Adrenal gland (tissue), 9 donors: ENCODE measurements at regions not wholly inside any gene's neighbourhood (a gene's known extent, or its start where the extent isn't known, plus 50 kb on each side); places are given as distances from the start of the nearest gene placed in this dataset.
A peak's percentile ranks its signal among the peaks of the same experiment; 100 is the strongest.
"Not testable (repeated sequence)": the region's sequence is repeated elsewhere in the genome, so short reads cannot be mapped to it uniquely, and the experiment has no call there.

Source experiments
- DNase-seq, 7 donors: peaks; one replicate each; pipeline ENCODE4 v3.0.0-alpha.2; 2019 to 2020
- H3K27ac ChIP-seq, 5 donors: fragments of 200-600 bp; sonication (generic) in 4 of 5; 1 replicate in 3 of 5; 2 replicates in 2 of 5; pipeline versions ENCODE4 v1.5.1 to v1.8.0; 2016 to 2020; ENCODE audit warnings: mild to moderate bottlenecking in 1 of 5
- H3K27me3 ChIP-seq: fragments of 200-600 bp; 2 replicates; pipeline ENCODE4 v1.8.0; 2021
- H3K36me3 ChIP-seq, 2 donors: fragments of 200-600 bp; replicated peaks in 1 of 2; 1 replicate in 1 of 2; 2 replicates in 1 of 2; pipeline versions ENCODE4 v1.5.1 to v1.8.0; 2018 to 2022
- H3K4me1 ChIP-seq, 2 donors: fragments of 200-600 bp; replicated peaks in 1 of 2; 1 replicate in 1 of 2; 2 replicates in 1 of 2; pipeline versions ENCODE4 v1.5.1 to v1.8.0; 2018 to 2021
- H3K4me3 ChIP-seq, 4 donors: fragments of 200-600 bp; sonication (generic) in 3 of 4; one replicate each; pipeline ENCODE4 v1.5.1; 2016 to 2018
- H3K9me3 ChIP-seq, 3 donors: fragments of 200-600 bp; sonication (generic) in 1 of 3; replicated peaks in 1 of 3; 1 replicate in 2 of 3; 2 replicates in 1 of 3; pipeline versions ENCODE4 v1.5.1 to v1.8.0; 2016 to 2021
- CTCF ChIP-seq, 6 experiments: fragments of 450-650 bp in 4 of 6; fragments of 200-600 bp in 2 of 6; sonication (generic) in 1 of 6; IDR thresholded peaks; 1 replicate in 5 of 6; 2 replicates in 1 of 6; pipeline versions ENCODE4 v1.5.1 to v1.8.0; 2016 to 2021; ENCODE audit warnings: antibody characterized with exemption in 6 of 6, mild to moderate bottlenecking in 2 of 6, moderate library complexity in 1 of 6
- POLR2A ChIP-seq, 2 donors: fragments of 450-650 bp; IDR thresholded peaks; one replicate each; pipeline ENCODE4 v1.6.1; 2017; ENCODE audit warnings: antibody characterized with exemption in 2 of 2, mild to moderate bottlenecking in 2 of 2, moderate library complexity in 1 of 2
- WGBS, 4 donors: extraction: QIAGEN DNeasy Blood & Tissue Kit in 2 of 4; methylation state at CpG; one replicate each; pipeline versions ENCODE4 v1.1.5 to v1.1.7; 2013 to 2017; 5-methylcytosine and 5-hydroxymethylcytosine counted together
- intact Hi-C, 2 donors: fragments of 100-400 bp; cut with DNase I; formaldehyde crosslinking; loops; one replicate each; pipeline versions ENCODE4 v1.14.1 to v1.15.0; 2022 to 2023
- donor health status: healthy with polysubstance abuse.
- donor health status: Bipolar disorder and iron deficiency.
- donor health status: DM: yes; HTN: yes; CAD: no.
- donor health status: DM: no; HTN: no; CAD: no.
- donor health status: DM: no; HTN: no; CAD: no.

- no peaks in the 10 kb centered on the region for H3K9me3 ChIP-seq
- no peaks in the 10 kb centered on the region for H3K36me3 ChIP-seq
- H3K27ac ChIP-seq: peak overlapping the region in 1 of 5 donors; percentile 74
- intact Hi-C loops: no loop called here
- H3K4me3 ChIP-seq: no peak overlapping the region
- DNase-seq: no peak
- 22 to 51% (median 48%) methylated on average over 5 to 27 of the region's 28 CpGs for WGBS, 4 donors
- TF ChIP-seq POLR2A (IDR thresholded peaks at IDR 0.05): no peak
- TF ChIP-seq CTCF (IDR thresholded peaks at IDR 0.05): no peak
- no peaks in the 10 kb centered on the region for H3K4me1 ChIP-seq
- peaks cover 6% of the 10 kb centered on the region for H3K27me3 ChIP-seq
Observed at GRCh38 chr4:3630598-3631543, 98.6 kb upstream of the LRPAP1 start.

- TF ChIP-seq CTCF (IDR thresholded peaks at IDR 0.05) (no peak), POLR2A (IDR thresholded peaks at IDR 0.05) (no peak)
- no peak overlapping the region for H3K27ac ChIP-seq
- H3K27me3 ChIP-seq: peaks cover 6% of the 10 kb centered on the region
- H3K4me1 ChIP-seq: no peaks in the 10 kb centered on the region
- WGBS, 4 donors: 58 to 72% (median 64%) methylated on average over 8 to 11 of the region's 11 CpGs
- H3K4me3 ChIP-seq: no peak overlapping the region
- DNase-seq: no peak
- H3K9me3 ChIP-seq: no peaks in the 10 kb centered on the region
- no peaks in the 10 kb centered on the region for H3K36me3 ChIP-seq
- intact Hi-C loops: no loop called here
Observed at GRCh38 chr4:3630136-3630597, 97.9 kb upstream of the LRPAP1 start.

DNA sequence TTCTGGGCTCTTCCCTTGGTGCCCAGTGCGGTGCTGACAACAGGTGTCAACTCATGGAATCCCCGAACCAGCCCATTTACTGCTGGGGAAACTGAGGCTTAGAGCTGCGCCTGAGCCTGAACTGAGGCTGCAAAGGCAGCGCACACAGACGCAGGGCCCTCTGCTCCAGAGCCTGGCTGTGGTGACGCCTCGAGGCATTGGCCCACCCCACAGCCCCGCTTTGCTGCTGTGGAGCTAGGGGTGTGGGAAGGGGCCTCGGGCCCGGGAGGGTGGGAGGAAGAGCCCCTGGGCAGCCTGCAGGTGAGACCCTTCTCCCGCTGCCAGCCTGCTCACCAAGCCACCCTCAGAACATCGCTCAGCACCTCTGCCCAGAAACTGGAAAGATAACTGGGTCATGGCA lies 97.4 kb upstream of the LRPAP1 start:
- DNase-seq: no peak
- peaks cover 6% of the 10 kb centered on the region for H3K27me3 ChIP-seq

DNA sequence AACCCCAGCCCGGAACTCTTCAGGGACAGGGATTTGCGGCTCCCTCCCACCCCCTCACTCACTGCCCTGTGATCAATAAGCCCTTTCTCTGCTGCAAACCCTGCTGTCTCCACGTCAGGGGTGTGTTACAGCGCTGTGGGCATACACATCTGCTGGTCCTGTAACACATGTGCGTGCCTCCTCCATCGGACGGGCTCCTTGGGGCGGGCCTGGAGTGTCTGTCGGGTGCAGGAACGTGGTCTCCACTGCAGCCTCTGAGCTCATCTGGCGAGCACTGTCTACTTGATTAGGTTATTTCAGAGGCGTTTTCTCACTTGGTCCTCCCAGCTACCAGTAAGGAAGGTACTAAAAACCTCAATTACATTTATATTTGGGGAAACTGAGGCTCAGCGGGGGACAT lies 97.0 kb upstream of the LRPAP1 start:
- 84 to 89% (median 87%) methylated on average over 4 to 13 of the region's 13 CpGs for WGBS, 4 donors
- H3K36me3 ChIP-seq, H3K4me3 ChIP-seq, DNase-seq, intact Hi-C loops, H3K4me1 ChIP-seq, H3K9me3 ChIP-seq, H3K27ac ChIP-seq, H3K27me3 ChIP-seq: not testable (repeated sequence)

More for the DNA sequence above, 97.4 kb upstream of the LRPAP1 start:
- no peak overlapping the region for H3K4me3 ChIP-seq
- intact Hi-C loops: no loop called here
- H3K9me3 ChIP-seq: no peaks in the 10 kb centered on the region
- H3K36me3 ChIP-seq: no peaks in the 10 kb centered on the region
- no peaks in the 10 kb centered on the region for H3K4me1 ChIP-seq
- H3K27ac ChIP-seq: no peak overlapping the region
- WGBS, 4 donors: 79 to 86% (median 81%) methylated on average over 6 to 12 of the region's 12 CpGs
- TF ChIP-seq POLR2A (IDR thresholded peaks at IDR 0.05) (no peak), CTCF (IDR thresholded peaks at IDR 0.05) (no peak)

DNA sequence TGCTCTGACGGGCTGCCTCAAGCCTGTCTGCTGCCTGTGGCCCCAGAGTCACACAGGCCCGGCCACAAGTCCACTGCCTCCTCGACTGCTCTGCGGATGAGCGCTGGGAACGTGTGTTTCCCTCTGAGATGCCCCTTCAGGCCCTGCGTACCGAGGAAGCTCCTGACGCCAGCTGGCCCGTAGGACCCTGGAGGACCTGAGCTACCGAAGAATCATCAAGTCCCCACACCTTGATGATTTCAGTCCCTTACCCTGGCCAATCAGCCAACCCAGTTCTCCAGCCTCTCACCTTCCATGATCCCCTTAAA lies 96.6 kb upstream of the LRPAP1 start:
- no peak overlapping the region for H3K4me3 ChIP-seq
- intact Hi-C loops: no loop called here
- no peaks in the 10 kb centered on the region for H3K36me3 ChIP-seq
- no peak for DNase-seq
- 83 to 95% (median 89%) methylated on average over 6 to 11 of the region's 11 CpGs for WGBS, 4 donors
- no peak overlapping the region for H3K27ac ChIP-seq
- no peak for TF ChIP-seq POLR2A (IDR thresholded peaks at IDR 0.05)
- TF ChIP-seq CTCF (IDR thresholded peaks at IDR 0.05): no peak
- no peaks in the 10 kb centered on the region for H3K4me1 ChIP-seq
- peaks cover 6% of the 10 kb centered on the region for H3K27me3 ChIP-seq
- no peaks in the 10 kb centered on the region for H3K9me3 ChIP-seq

- H3K36me3 ChIP-seq, intact Hi-C loops, H3K27me3 ChIP-seq, H3K4me1 ChIP-seq, DNase-seq, H3K9me3 ChIP-seq, H3K4me3 ChIP-seq, H3K27ac ChIP-seq: not testable (repeated sequence)
- WGBS, 4 donors: 64 to 75% (median 67%) methylated on average over 15 to 27 of the region's 29 CpGs
Observed at GRCh38 chr4:3627967-3628867, 96.0 kb upstream of the LRPAP1 start.
